ENCODE measurements at regions not wholly inside any gene's neighbourhood (a gene's known extent, or its start where the extent isn't known, plus 50 kb on each side); places are given as distances from the start of the nearest gene placed in this dataset.

- TF ChIP-seq ZNF462 (CRISPR knock-in tag; IDR thresholded peaks at IDR 0.05) (no peak), ETS1 (IDR thresholded peaks at IDR 0.05) (no peak), ZNF114 (CRISPR knock-in tag; IDR thresholded peaks at IDR 0.05) (no peak)
Observed at GRCh38 chr22:46058091-46058420, 81.1 kb upstream of the WNT7B start (continued).

- Histone ChIP-seq H3K36me3 (ENCODE audit: insufficient read depth) (no peaks in the 10 kb centered on the region), H3K27ac (ENCODE audit: low read depth) (no peak overlapping the region), H3K4me2 (no peak overlapping the region), H3K27me3 (ENCODE audit: insufficient read depth) (peaks cover 39% of the 10 kb centered on the region), H3F3A (replicated peaks; ENCODE audit: low read depth) (peaks cover 11% of the 10 kb centered on the region), H3K4me1 (ENCODE audit: insufficient read depth) (peaks cover 18% of the 10 kb centered on the region), H2AFZ (no peak overlapping the region), H4K20me1 (replicated peaks; ENCODE audit: insufficient read depth) (no peaks in the 10 kb centered on the region), H3K9me2 (ENCODE audit: insufficient read depth) (no peaks in the 10 kb centered on the region), H3K4me3 (no peak overlapping the region), H3K79me2 (replicated peaks; ENCODE audit: insufficient read depth) (no peaks in the 10 kb centered on the region)
- DNase-seq (ENCODE audit: low spot score) (no peak), ATAC-seq (no peak)
- Mint-ChIP-seq H3K4me1 (peaks cover 4% of the 10 kb centered on the region; the same call in 1 of the 3 replicates), H3K4me3 (no peak overlapping the region), H3K27me3 (ENCODE audit: insufficient read depth, low read depth, poor library complexity) (peaks cover 18% of the 10 kb centered on the region), H3K27ac (no peak overlapping the region), H3K9me3 (no peaks in the 10 kb centered on the region; the same call in 2 of the 3 replicates), H3K36me3 (ENCODE audit: low read depth) (no peaks in the 10 kb centered on the region)
- TF ChIP-seq CTCF (conservative IDR thresholded peaks at IDR 0.05; ENCODE audit: low read depth in 2 of 2) (no peak), NANOG (IDR thresholded peaks at IDR 0.05; ENCODE audit: borderline replicate concordance) (no peak), REST (IDR thresholded peaks at IDR 0.05; ENCODE audit: unreplicated experiment) (no peak), EZH2 (IDR thresholded peaks at IDR 0.05; ENCODE audit: low read depth, unreplicated experiment) (no peak), ZNF114 (CRISPR knock-in tag; IDR thresholded peaks at IDR 0.05) (no peak), ETS1 (IDR thresholded peaks at IDR 0.05) (no peak), JUNB (IDR thresholded peaks at IDR 0.05; ENCODE audit: unreplicated experiment) (no peak), ZNF331 (CRISPR knock-in tag; IDR thresholded peaks at IDR 0.05; ENCODE audit: low read depth) (no peak)
Observed at GRCh38 chr22:46058591-46059519, 81.9 kb upstream of the WNT7B start.

Data from GM23338 (cell line).